ENCODE measurements at regions not wholly inside any gene's neighbourhood (a gene's known extent, or its start where the extent isn't known, plus 50 kb on each side); places are given as distances from the start of the nearest gene placed in this dataset.

DNA sequence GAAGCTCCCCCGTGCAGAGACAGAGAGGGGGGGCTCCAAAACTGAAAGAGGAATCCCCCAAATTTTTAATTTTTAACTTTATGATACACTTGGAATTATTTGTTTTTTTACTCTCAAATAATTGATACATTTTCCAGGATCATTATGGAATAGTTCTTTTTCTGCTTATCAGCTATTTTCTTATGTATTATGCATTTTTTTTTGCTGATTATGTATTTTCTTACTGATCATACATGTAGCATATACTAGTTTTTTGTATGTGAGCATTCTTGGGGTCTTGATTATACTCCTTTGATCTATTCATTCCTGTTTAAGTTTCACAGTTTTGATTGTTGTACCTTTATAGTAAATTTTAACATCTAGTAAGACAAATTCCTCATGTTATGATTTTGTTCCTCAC is 55.5 kb upstream of the LDHB start:
- TF ChIP-seq, protein P1, sequence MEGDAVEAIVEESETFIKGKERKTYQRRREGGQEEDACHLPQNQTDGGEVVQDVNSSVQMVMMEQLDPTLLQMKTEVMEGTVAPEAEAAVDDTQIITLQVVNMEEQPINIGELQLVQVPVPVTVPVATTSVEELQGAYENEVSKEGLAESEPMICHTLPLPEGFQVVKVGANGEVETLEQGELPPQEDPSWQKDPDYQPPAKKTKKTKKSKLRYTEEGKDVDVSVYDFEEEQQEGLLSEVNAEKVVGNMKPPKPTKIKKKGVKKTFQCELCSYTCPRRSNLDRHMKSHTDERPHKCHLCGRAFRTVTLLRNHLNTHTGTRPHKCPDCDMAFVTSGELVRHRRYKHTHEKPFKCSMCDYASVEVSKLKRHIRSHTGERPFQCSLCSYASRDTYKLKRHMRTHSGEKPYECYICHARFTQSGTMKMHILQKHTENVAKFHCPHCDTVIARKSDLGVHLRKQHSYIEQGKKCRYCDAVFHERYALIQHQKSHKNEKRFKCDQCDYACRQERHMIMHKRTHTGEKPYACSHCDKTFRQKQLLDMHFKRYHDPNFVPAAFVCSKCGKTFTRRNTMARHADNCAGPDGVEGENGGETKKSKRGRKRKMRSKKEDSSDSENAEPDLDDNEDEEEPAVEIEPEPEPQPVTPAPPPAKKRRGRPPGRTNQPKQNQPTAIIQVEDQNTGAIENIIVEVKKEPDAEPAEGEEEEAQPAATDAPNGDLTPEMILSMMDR (IDR thresholded peaks at IDR 0.05; ENCODE audit: insufficient read depth, low read length, missing control alignments): no peak
- H3K4me3 ChIP-seq (ENCODE audit: low read depth, low read length): no peak overlapping the region
- no peak for DNase-seq (ENCODE audit: low read depth, low spot score)
- POLR2A ChIA-PET: no interaction called here
- CTCF ChIA-PET: interaction anchor here (1.8 kb wide), 1 partner anchor 15 kb away, joined by 4 read pairs; no protein-coding TSS in a partner anchor

DNA sequence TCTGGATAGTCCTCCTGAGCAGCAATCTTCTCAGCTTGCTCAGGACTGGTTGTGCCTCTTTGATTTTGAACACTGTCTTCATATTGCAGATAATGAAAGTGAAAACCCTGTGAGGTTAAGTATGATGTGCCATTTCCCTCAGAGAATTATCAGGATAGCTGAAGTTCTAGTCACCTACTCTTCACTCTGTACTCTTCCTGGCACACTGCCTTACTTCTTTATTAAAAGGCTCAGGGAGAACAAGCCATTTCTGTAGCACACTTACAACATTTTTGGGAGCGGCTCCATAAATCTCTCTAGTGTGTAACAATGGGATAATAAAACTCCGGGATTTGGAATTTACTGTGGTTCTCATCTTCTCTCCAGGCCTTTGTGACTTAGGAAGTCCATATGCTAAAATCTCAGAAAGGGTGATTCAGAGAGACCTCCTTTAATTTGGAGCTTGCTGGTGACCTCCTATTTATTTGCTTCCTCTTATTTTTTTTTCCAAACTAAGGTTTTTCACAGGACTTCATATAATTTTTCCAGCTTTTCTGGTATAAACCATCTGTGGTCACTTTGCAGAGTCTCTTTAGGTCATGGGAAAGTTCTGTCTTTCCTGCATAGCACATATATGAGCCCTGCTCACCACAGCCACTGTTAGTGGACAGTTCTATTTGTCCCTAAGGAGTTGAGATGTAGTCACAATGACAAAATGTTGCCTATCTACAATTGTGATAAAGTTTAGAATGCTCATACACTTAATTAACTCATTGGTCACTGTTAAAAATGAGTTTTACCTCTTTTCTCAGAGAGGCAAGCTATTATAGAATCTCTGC is 53.5 kb upstream of the LDHB start:
- TF ChIP-seq, protein P1 (IDR thresholded peaks at IDR 0.05; ENCODE audit: insufficient read depth, low read length, missing control alignments): no peak
- POLR2A ChIA-PET: no interaction called here
- CTCF ChIA-PET: interaction anchor here (1.2 to 2.0 kb wide), 2 partner anchors 13 to 279 kb away, joined by 3 to 8 read pairs; no protein-coding TSS in a partner anchor
- no peak for DNase-seq (ENCODE audit: low read depth, low spot score)
- no peak overlapping the region for H3K4me3 ChIP-seq (ENCODE audit: low read depth, low read length)
